Esophagus squamous epithelium (tissue), 5 donors: ENCODE measurements at regions not wholly inside any gene's neighbourhood (a gene's known extent, or its start where the extent isn't known, plus 50 kb on each side); places are given as distances from the start of the nearest gene placed in this dataset.

Experiments
- DNase-seq: peaks from one replicate; lab custom pipeline; 2025; lab: John Stamatoyannopoulos, UW
- H3K27ac ChIP-seq, 4 donors: fragments of 200-600 bp; sonication (generic); one replicate each; pipeline ENCODE4 v1.5.1; 2016 to 2019; ENCODE audit warnings: mild to moderate bottlenecking in 1 of 4
- H3K27me3 ChIP-seq, 4 donors: fragments of 200-600 bp; sonication (generic); 1 replicate in 3 of 4; 2 replicates in 1 of 4; pipeline versions ENCODE4 v1.5.1 to v1.6.0; 2017 to 2021; ENCODE audit warnings: antibody characterized with exemption in 1 of 4
- H3K36me3 ChIP-seq, 3 donors: fragments of 200-600 bp; sonication (generic); one replicate each; pipeline ENCODE4 v1.5.1; 2016 to 2019
- H3K4me1 ChIP-seq, 3 donors: fragments of 200-600 bp; sonication (generic); one replicate each; pipeline ENCODE4 v1.5.1; 2017 to 2019
- H3K4me3 ChIP-seq, 4 donors: fragments of 200-600 bp; sonication (generic); 1 replicate in 3 of 4; 2 replicates in 1 of 4; pipeline ENCODE4 v1.5.1; 2016 to 2019; ENCODE audit warnings: mild to moderate bottlenecking in 2 of 4, moderate library complexity in 1 of 4
- H3K9me3 ChIP-seq, 3 donors: fragments of 200-600 bp; sonication (generic); one replicate each; pipeline ENCODE4 v1.5.1; 2016 to 2019
- POLR2A ChIP-seq, 4 donors: fragments of 450-650 bp; IDR thresholded peaks; one replicate each; pipeline ENCODE4 v1.6.1; 2017; ENCODE audit warnings: antibody characterized with exemption in 4 of 4, mild to moderate bottlenecking in 4 of 4, moderate library complexity in 3 of 4
- WGBS, 2 donors: methylation state at CpG; one replicate each; pipeline ENCODE4 v1.1.5; 2018; 5-methylcytosine and 5-hydroxymethylcytosine counted together
- intact Hi-C: fragments of 100-400 bp; cut with DNase I; formaldehyde crosslinking; loops from one replicate; pipeline ENCODE4 v1.15.0; 2022
- TF ChIP-seq, protein P1 (sequence below), 6 experiments: fragments of 450-650 bp in 4 of 6; fragments of 200-600 bp in 2 of 6; sonication (generic) in 2 of 6; IDR thresholded peaks; one replicate each; pipeline ENCODE4 v1.5.1; 2016 to 2019; ENCODE audit warnings: antibody characterized with exemption in 6 of 6, mild to moderate bottlenecking in 4 of 6, moderate library complexity in 4 of 6
- donor health status: DM: yes; HTN: yes; CAD: no.

DNA sequence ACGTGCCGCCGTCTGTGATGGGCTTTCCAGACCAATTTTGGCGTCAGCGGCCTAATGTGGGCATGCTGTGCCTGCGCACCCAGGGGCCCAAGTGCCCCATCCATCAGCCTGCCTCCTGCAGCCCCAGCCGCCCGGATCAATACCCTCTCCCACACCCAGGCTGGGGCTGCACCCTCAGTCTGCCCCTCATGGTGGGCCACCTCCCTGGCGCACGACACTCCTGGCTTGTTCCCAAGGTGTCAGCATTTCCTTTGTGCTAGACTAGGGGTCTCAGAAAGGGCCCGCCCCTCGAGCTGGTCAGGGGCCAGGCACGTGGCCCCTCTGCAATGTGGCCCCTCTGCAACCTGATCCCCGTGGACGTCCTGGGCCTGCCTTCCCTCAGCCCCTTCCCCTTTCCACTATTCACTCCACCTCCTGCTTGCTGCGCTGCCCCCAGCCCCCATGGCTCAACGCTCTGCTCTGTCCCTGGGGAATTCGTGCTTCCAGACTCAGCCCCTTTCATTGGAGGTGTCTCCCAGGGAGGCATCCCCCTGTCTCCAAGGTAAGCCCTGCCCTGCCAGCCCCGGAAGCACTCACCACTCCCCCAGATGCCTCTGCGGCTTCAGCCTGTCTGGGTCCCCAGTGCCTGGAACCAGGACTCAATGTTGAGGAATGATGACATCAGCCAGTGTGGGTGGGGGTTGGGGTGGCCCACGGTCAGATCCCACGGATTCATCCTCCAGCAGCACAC, 130.8 kb downstream of the HMX1 start:
- no peak overlapping the region for H3K4me3 ChIP-seq

DNA sequence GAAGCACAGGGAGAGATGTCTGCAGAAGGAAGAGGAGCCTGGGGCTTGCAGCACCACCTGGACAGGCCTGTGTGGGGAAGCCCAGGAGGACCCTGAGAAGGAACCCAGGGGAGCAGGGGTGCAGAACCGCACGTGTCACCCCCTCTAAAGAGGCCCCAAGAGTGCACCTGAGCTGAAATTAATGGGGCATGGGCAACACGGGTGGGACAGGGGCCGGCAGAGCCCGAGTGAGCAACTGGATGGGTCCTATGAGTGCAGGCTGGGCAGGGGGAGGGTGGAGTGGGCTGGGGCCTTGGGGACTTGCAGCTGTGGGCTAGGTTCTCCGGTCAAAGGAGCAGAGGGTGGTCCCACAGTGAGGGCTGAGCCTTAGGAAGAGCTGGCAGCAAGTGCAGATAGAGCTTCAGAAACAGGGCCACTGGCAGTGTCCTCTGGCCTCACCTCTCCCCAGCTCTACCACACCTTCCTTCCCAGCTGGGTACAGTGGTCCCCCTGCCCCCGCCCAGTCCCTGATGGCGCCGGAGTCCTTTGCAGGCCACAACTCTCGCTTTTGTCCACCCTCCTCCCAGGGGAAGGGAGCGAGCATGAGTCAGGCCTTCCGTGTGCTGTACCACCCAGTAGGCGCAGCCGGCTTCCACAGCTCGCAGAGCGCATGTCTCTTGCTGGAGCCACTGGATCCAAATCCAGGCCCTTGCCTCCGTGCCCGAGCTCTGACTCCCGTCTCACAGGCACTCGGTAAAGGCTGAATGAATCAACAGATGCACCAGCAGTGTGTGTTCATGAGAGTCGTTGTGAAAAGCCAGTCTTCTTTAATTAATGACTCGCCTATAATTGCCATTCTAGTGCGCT, 131.6 kb downstream of the HMX1 start:
- no peak for DNase-seq
- Histone ChIP-seq H3K27me3 (peaks cover 0 to 34% (median 0%) of the 10 kb centered on the region in 4 donors), H3K27ac (no peak overlapping the region), H3K4me3 (no peak overlapping the region), H3K9me3 (no peaks in the 10 kb centered on the region), H3K36me3 (no peaks in the 10 kb centered on the region), H3K4me1 (no peaks in the 10 kb centered on the region)
- intact Hi-C loops, result no loop called here
- TF ChIP-seq, protein P1, sequence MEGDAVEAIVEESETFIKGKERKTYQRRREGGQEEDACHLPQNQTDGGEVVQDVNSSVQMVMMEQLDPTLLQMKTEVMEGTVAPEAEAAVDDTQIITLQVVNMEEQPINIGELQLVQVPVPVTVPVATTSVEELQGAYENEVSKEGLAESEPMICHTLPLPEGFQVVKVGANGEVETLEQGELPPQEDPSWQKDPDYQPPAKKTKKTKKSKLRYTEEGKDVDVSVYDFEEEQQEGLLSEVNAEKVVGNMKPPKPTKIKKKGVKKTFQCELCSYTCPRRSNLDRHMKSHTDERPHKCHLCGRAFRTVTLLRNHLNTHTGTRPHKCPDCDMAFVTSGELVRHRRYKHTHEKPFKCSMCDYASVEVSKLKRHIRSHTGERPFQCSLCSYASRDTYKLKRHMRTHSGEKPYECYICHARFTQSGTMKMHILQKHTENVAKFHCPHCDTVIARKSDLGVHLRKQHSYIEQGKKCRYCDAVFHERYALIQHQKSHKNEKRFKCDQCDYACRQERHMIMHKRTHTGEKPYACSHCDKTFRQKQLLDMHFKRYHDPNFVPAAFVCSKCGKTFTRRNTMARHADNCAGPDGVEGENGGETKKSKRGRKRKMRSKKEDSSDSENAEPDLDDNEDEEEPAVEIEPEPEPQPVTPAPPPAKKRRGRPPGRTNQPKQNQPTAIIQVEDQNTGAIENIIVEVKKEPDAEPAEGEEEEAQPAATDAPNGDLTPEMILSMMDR (IDR thresholded peaks at IDR 0.05), result no peak
- TF ChIP-seq POLR2A (IDR thresholded peaks at IDR 0.05), result no peak
- WGBS, 2 donors, result 60 to 61% methylated on average over 13 to 17 of the region's 23 CpGs

More for the DNA sequence above, 130.8 kb downstream of the HMX1 start:
- TF ChIP-seq, protein P1 (IDR thresholded peaks at IDR 0.05), result no peak
- 56 to 64% methylated on average over 9 to 13 of the region's 22 CpGs for WGBS, 2 donors
- intact Hi-C loops, result no loop called here
- Histone ChIP-seq H3K36me3 (no peaks in the 10 kb centered on the region), H3K27me3 (peaks cover 0 to 40% (median 0%) of the 10 kb centered on the region in 4 donors), H3K4me1 (no peaks in the 10 kb centered on the region), H3K27ac (no peak overlapping the region), H3K9me3 (no peaks in the 10 kb centered on the region)
- DNase-seq, result no peak

DNA sequence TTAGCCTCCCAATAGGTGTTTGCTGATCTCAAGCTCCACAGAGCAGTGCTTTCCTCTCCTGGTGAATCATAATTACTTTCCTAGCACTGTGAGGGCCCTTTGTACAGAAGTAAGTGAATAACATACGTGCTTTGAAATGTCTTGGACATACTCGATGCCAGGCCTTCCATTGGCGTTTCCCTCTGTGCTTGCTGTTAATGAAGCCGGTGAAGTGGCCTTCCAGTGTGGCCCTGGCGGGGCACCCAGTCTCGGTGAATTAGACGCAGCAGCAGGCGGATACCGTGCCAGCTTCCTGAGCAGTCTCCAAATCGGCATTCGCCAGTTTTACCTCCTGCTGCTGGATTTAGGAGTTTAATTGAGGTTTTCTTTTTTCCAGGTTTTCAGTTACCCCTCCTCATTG, 132.3 kb downstream of the HMX1 start:
- DNase-seq, result no peak
- intact Hi-C loops, result no loop called here
- Histone ChIP-seq H3K4me1 (no peaks in the 10 kb centered on the region), H3K36me3 (no peaks in the 10 kb centered on the region), H3K27ac (no peak overlapping the region), H3K9me3 (no peaks in the 10 kb centered on the region), H3K27me3 (peaks cover 0 to 26% (median 0%) of the 10 kb centered on the region in 4 donors), H3K4me3 (no peak overlapping the region)
- 82 to 91% methylated on average over 8 to 11 of the region's 11 CpGs for WGBS, 2 donors
- no peak for TF ChIP-seq POLR2A (IDR thresholded peaks at IDR 0.05)
- TF ChIP-seq, protein P1 (IDR thresholded peaks at IDR 0.05), result no peak

DNA sequence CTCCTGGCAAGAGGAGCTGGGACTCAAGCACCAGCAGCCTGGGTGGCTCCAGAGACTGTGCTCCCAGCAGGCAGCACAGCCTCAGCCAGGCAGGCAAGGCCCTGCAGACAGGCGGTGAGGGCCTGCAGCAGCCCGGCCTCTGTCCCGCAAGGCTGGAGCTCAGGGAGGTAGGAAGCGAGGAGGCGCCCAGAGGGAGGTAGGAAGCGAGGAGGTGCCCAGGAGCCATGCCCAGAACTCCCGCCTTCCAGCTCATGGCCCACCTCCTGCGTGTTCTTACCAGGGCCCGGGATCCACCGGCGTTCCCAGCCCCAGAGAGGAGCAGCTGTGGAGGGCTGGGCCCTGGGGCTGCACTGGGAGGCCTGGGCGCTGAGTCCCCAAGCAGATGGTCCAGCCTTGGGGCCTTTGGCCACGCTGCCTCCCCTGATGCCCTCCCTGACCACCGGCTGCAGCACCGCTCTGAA, 133.1 kb downstream of the HMX1 start:
- Histone ChIP-seq H3K4me1 (no peaks in the 10 kb centered on the region), H3K36me3 (no peaks in the 10 kb centered on the region), H3K27me3 (peaks cover 0 to 18% (median 0%) of the 10 kb centered on the region in 4 donors), H3K4me3 (no peak overlapping the region), H3K9me3 (no peaks in the 10 kb centered on the region), H3K27ac (no peak overlapping the region)
- WGBS, 2 donors, result 60 to 88% methylated on average over 1 to 3 of the region's 15 CpGs
- no peak for TF ChIP-seq POLR2A (IDR thresholded peaks at IDR 0.05)
- TF ChIP-seq, protein P1 (IDR thresholded peaks at IDR 0.05), result no peak
- intact Hi-C loops, result no loop called here
- DNase-seq, result no peak
